CD1c-positive myeloid dendritic cell (primary cell): ENCODE measurements at regions not wholly inside any gene's neighbourhood (a gene's known extent, or its start where the extent isn't known, plus 50 kb on each side); places are given as distances from the start of the nearest gene placed in this dataset.

Experiments
- DNase-seq: peaks from one replicate; pipeline ENCODE4 v3.0.0-alpha.2; 2016; ENCODE audit errors: extremely low spot score

- no peak for DNase-seq
Measured at GRCh38 chr2:56613920-56614319, 430.1 kb downstream of the CCDC85A start.

- no peak for DNase-seq
Measured at GRCh38 chr2:56615760-56616159, 432.0 kb downstream of the CCDC85A start.

- DNase-seq = no peak
Measured at GRCh38 chr2:56624181-56624580, 440.4 kb downstream of the CCDC85A start.

GRCh38 chr2:56626927-56627326 is 443.1 kb downstream of the CCDC85A start:
- DNase-seq = no peak

- no peak for DNase-seq
Measured at GRCh38 chr2:56630286-56630685, 446.5 kb downstream of the CCDC85A start.

GRCh38 chr2:56647997-56648396 is 464.2 kb downstream of the CCDC85A start:
- no peak for DNase-seq

GRCh38 chr2:56648802-56649201 is 465.0 kb downstream of the CCDC85A start:
- DNase-seq = no peak

- no peak for DNase-seq
Measured at GRCh38 chr2:56654936-56655335, 471.1 kb downstream of the CCDC85A start.

GRCh38 chr2:56656826-56657225 is 473.0 kb downstream of the CCDC85A start:
- DNase-seq = no peak

- DNase-seq = no peak
Measured at GRCh38 chr2:56666777-56667176, 483.0 kb downstream of the CCDC85A start.

- DNase-seq = no peak
Measured at GRCh38 chr2:56671973-56672569, 488.3 kb downstream of the CCDC85A start.

GRCh38 chr2:56674084-56674483 is 490.3 kb downstream of the CCDC85A start:
- DNase-seq = no peak

GRCh38 chr2:56676966-56677365 is 493.2 kb downstream of the CCDC85A start:
- no peak for DNase-seq

- no peak for DNase-seq
Measured at GRCh38 chr2:56680971-56681631, 497.3 kb downstream of the CCDC85A start.

GRCh38 chr2:56681659-56682396 is 498.0 kb downstream of the CCDC85A start:
- no peak for DNase-seq

- DNase-seq = no peak
Measured at GRCh38 chr2:56682397-56682760, 498.6 kb downstream of the CCDC85A start.

GRCh38 chr2:56684327-56684726 is 500.5 kb downstream of the CCDC85A start:
- DNase-seq = no peak

- no peak for DNase-seq
Measured at GRCh38 chr2:56685205-56685604, 501.4 kb downstream of the CCDC85A start.

- DNase-seq = no peak
Measured at GRCh38 chr2:56687169-56687568, 503.4 kb downstream of the CCDC85A start.

GRCh38 chr2:56688661-56689060 is 504.9 kb downstream of the CCDC85A start:
- DNase-seq = no peak

- DNase-seq = no peak
Measured at GRCh38 chr2:56693501-56693900, 509.7 kb downstream of the CCDC85A start.

- DNase-seq = no peak
Measured at GRCh38 chr2:56703001-56703400, 519.2 kb downstream of the CCDC85A start.

- DNase-seq = no peak
Measured at GRCh38 chr2:56705713-56706112, 521.9 kb downstream of the CCDC85A start.
